ENCODE measurements at regions not wholly inside any gene's neighbourhood (a gene's known extent, or its start where the extent isn't known, plus 50 kb on each side); places are given as distances from the start of the nearest gene placed in this dataset.
"Not testable (repeated sequence)": the region's sequence is repeated elsewhere in the genome, so short reads cannot be mapped to it uniquely, and the experiment has no call there.

DNA sequence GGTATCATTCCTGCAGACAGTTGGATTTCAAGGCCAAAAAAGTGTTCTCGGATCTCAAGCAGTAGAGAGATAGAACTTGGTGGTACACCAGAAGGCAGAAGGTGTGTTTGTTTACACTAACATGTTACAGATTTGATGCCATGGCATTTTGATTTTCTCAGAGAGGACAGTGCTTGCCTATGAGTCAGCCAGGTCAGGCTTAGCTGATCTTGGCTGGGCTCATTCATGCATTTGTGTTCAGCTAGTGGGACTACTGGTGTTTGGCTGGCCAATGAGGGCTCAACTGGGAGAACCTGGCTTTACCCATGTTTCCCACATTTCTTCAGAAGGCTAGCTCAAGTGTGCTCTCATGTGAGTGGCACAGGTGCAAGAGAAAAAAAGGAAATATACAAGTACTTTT, 162.0 kb downstream of the C1D start:
- 82 to 89% methylated on average over 1 of the region's 1 CpG for WGBS, 2 donors
- no peaks in the 10 kb centered on the region for H3K9me3 ChIP-seq
- intact Hi-C loops (cut with DNase I): no loop called here

GRCh38 chr2:67904566-67904965, 158.2 kb downstream of the C1D start:
- intact Hi-C loops (cut with DNase I): no loop called here
- TF ChIP-seq, protein P1, sequence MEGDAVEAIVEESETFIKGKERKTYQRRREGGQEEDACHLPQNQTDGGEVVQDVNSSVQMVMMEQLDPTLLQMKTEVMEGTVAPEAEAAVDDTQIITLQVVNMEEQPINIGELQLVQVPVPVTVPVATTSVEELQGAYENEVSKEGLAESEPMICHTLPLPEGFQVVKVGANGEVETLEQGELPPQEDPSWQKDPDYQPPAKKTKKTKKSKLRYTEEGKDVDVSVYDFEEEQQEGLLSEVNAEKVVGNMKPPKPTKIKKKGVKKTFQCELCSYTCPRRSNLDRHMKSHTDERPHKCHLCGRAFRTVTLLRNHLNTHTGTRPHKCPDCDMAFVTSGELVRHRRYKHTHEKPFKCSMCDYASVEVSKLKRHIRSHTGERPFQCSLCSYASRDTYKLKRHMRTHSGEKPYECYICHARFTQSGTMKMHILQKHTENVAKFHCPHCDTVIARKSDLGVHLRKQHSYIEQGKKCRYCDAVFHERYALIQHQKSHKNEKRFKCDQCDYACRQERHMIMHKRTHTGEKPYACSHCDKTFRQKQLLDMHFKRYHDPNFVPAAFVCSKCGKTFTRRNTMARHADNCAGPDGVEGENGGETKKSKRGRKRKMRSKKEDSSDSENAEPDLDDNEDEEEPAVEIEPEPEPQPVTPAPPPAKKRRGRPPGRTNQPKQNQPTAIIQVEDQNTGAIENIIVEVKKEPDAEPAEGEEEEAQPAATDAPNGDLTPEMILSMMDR (IDR thresholded peaks at IDR 0.05): no peak
- no peak for TF ChIP-seq POLR2AphosphoS5 (IDR thresholded peaks at IDR 0.05)
- TF ChIP-seq POLR2A (IDR thresholded peaks at IDR 0.05): no peak
- no peak for TF ChIP-seq EP300 (IDR thresholded peaks at IDR 0.05)
- Histone ChIP-seq H3K27ac (no peak overlapping the region), H3K36me3 (no peaks in the 10 kb centered on the region), H3K9me3 (no peaks in the 10 kb centered on the region), H3K27me3 (no peaks in the 10 kb centered on the region), H3K4me1 (no peaks in the 10 kb centered on the region), H3K4me3 (no peak overlapping the region)
- no peak for DNase-seq
- WGBS, 2 donors: 51 to 62% methylated on average over 3 of the region's 3 CpGs

More for the DNA sequence above, 162.0 kb downstream of the C1D start:
- Histone ChIP-seq H3K27ac (no peak overlapping the region), H3K4me1 (no peaks in the 10 kb centered on the region), H3K36me3 (no peaks in the 10 kb centered on the region), H3K27me3 (no peaks in the 10 kb centered on the region), H3K4me3 (no peak overlapping the region)
- TF ChIP-seq, protein P1 (IDR thresholded peaks at IDR 0.05): no peak
- TF ChIP-seq EP300 (IDR thresholded peaks at IDR 0.05) (no peak), POLR2AphosphoS5 (IDR thresholded peaks at IDR 0.05) (no peak)
- no peak for DNase-seq

DNA sequence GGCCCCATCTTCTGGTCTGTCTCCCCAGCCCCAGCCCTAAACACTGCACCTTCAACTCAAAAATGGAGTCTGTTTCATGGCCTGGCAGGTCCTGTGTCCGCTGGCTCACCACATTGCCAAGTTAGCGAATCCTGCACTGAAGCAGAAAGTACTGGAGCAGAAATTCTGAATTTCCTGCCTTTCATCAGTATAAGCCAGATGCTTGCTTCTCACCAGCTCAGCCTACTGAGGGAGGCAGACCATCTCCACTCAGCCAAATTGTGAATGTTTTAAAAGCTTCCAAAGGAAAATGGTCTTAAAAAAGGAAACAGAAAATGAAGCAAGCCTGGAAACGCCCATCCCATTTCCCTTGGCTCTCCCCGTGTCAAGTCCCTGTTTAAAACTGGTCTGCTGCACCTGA, 157.8 kb downstream of the C1D start:
- H3K27ac ChIP-seq: no peak overlapping the region
- no peaks in the 10 kb centered on the region for H3K27me3 ChIP-seq
- no peak overlapping the region for H3K4me3 ChIP-seq
- WGBS, 2 donors: 75 to 82% methylated on average over 4 of the region's 4 CpGs
- no peak for DNase-seq
- H3K9me3 ChIP-seq: no peaks in the 10 kb centered on the region
- no peaks in the 10 kb centered on the region for H3K4me1 ChIP-seq
- intact Hi-C loops (cut with DNase I): no loop called here
- TF ChIP-seq POLR2AphosphoS5 (IDR thresholded peaks at IDR 0.05): no peak
- TF ChIP-seq EP300 (IDR thresholded peaks at IDR 0.05): no peak
- TF ChIP-seq, protein P1 (IDR thresholded peaks at IDR 0.05): no peak
- TF ChIP-seq POLR2A (IDR thresholded peaks at IDR 0.05): no peak
- no peaks in the 10 kb centered on the region for H3K36me3 ChIP-seq

DNA sequence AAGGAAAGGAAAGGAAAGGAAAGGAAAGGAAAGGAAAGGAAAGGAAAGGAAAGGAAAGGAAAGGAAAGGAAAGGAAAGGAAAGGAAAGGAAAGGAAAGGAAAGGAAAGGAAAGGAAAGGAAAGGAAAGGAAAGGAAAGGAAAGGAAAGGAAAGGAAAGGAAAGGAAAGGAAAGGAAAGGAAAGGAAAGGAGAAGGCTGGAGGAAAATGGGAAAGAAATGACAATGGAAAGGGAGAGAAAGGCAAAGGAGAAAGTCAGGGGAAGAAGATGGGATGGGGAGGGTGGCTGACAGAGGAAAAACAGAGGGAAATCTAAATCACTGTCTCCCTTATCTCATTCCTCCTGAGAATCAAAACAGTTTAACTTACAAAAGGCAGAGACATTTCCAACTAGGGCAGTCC, 156.3 kb downstream of the C1D start:
- intact Hi-C loops (cut with DNase I); H3K4me3 ChIP-seq; H3K27ac ChIP-seq; H3K9me3 ChIP-seq; H3K27me3 ChIP-seq; H3K36me3 ChIP-seq; DNase-seq; H3K4me1 ChIP-seq: not testable (repeated sequence)

GRCh38 chr2:67917332-67918054, 145.3 kb downstream of the C1D start:
- Histone ChIP-seq H3K4me1 (peaks cover 0 to 12% (median 0%) of the 10 kb centered on the region in 4 donors), H3K4me3 (no peak overlapping the region), H3K9me3 (no peaks in the 10 kb centered on the region), H3K27ac (peak overlapping the region in 2 of 4 donors; percentile 41 to 46), H3K36me3 (no peaks in the 10 kb centered on the region), H3K27me3 (no peaks in the 10 kb centered on the region)
- intact Hi-C loops (cut with DNase I): no loop called here
- no peak for DNase-seq
- TF ChIP-seq EP300 (IDR thresholded peaks at IDR 0.05): no peak
- no peak for TF ChIP-seq POLR2AphosphoS5 (IDR thresholded peaks at IDR 0.05)
- TF ChIP-seq, protein P1 (IDR thresholded peaks at IDR 0.05): no peak
- TF ChIP-seq POLR2A (IDR thresholded peaks at IDR 0.05): no peak
- WGBS, 2 donors: 86 to 90% methylated on average over 2 of the region's 2 CpGs

All from sigmoid colon (tissue), 6 donors.